Lower leg skin (tissue), 3 donors: ENCODE measurements at regions not wholly inside any gene's neighbourhood (a gene's known extent, or its start where the extent isn't known, plus 50 kb on each side); places are given as distances from the start of the nearest gene placed in this dataset.
"Not testable (repeated sequence)": the region's sequence is repeated elsewhere in the genome, so short reads cannot be mapped to it uniquely, and the experiment has no call there.

Experiments used
- POLR2A ChIP-seq, 2 donors: fragments of 450-650 bp; IDR thresholded peaks; one replicate each; pipeline ENCODE4 v1.6.1; 2016 to 2017; ENCODE audit warnings: antibody characterized with exemption in 2 of 2, mild to moderate bottlenecking in 1 of 2, moderate library complexity in 1 of 2
- TF ChIP-seq, protein P1 (sequence below), 3 donors: fragments of 450-650 bp; IDR thresholded peaks; one replicate each; pipeline ENCODE4 v1.5.1; 2016; ENCODE audit warnings: antibody characterized with exemption in 3 of 3, mild to moderate bottlenecking in 3 of 3, moderate library complexity in 2 of 3

DNA sequence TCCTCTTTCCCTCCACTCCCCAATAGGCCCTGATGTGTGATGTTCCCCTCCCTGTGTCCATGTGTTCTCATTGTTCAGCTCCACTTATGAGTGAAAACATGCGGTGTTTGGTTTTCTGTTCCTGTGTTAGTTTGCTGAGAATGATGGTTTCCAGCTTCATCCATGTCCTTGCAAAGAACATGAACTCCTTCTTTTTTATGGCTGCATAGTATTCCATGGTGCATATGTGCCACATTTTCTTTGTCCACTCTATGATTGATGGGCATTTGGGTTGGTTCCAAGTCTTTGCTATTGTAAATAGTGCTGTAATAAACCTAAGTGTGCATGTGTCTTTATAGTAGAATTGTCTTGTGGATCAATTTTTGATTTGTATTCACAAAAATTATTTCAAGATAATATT is 62.4 kb upstream of the PCSK1 start:
- TF ChIP-seq, protein P1, sequence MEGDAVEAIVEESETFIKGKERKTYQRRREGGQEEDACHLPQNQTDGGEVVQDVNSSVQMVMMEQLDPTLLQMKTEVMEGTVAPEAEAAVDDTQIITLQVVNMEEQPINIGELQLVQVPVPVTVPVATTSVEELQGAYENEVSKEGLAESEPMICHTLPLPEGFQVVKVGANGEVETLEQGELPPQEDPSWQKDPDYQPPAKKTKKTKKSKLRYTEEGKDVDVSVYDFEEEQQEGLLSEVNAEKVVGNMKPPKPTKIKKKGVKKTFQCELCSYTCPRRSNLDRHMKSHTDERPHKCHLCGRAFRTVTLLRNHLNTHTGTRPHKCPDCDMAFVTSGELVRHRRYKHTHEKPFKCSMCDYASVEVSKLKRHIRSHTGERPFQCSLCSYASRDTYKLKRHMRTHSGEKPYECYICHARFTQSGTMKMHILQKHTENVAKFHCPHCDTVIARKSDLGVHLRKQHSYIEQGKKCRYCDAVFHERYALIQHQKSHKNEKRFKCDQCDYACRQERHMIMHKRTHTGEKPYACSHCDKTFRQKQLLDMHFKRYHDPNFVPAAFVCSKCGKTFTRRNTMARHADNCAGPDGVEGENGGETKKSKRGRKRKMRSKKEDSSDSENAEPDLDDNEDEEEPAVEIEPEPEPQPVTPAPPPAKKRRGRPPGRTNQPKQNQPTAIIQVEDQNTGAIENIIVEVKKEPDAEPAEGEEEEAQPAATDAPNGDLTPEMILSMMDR (IDR thresholded peaks at IDR 0.05): not testable (repeated sequence)
- not testable (repeated sequence) for TF ChIP-seq POLR2A (IDR thresholded peaks at IDR 0.05)
